ENCODE measurements at regions not wholly inside any gene's neighbourhood (a gene's known extent, or its start where the extent isn't known, plus 50 kb on each side); places are given as distances from the start of the nearest gene placed in this dataset.

- TF ChIP-seq SPI1 (IDR thresholded peaks at IDR 0.05; ENCODE audit: borderline replicate concordance, low read depth, low read length) (0 out of 2 replicates have a peak, but pooled peaks have one; percentile 18), ATF4 (CRISPR knock-in tag; IDR thresholded peaks at IDR 0.05) (no peak), CCAR2 (IDR thresholded peaks at IDR 0.05; ENCODE audit: low read depth, low read length) (no peak), MEIS2 (IDR thresholded peaks at IDR 0.05; ENCODE audit: partially characterized antibody) (no peak), SIN3B (IDR thresholded peaks at IDR 0.05; ENCODE audit: low read depth) (no peak), ZNF184 (CRISPR knock-in tag; IDR thresholded peaks at IDR 0.05) (no peak), ZNF778 (CRISPR knock-in tag; IDR thresholded peaks at IDR 0.05) (no peak), TEAD4 (IDR thresholded peaks at IDR 0.05; ENCODE audit: low read length) (peak; percentile 38; the same call in 1 of the 2 replicates), TEAD4 (CRISPR knock-in tag; IDR thresholded peaks at IDR 0.05; ENCODE audit: borderline replicate concordance) (no peak), ZNF561 (CRISPR knock-in tag; conservative IDR thresholded peaks at IDR 0.05) (no peak), ZNF445 (CRISPR knock-in tag; IDR thresholded peaks at IDR 0.05; ENCODE audit: low read depth) (no peak), MTF1 (CRISPR knock-in tag; IDR thresholded peaks at IDR 0.05; ENCODE audit: borderline replicate concordance) (no peak), ZNF584 (CRISPR knock-in tag; IDR thresholded peaks at IDR 0.05; ENCODE audit: low read depth) (peak; percentile 37; the same call in 1 of the 2 replicates), BACH1 (tag; IDR thresholded peaks at IDR 0.05) (0 out of 2 replicates have a peak, but pooled peaks have one; percentile 48), RAD21 (CRISPR knock-in tag; conservative IDR thresholded peaks at IDR 0.05 in 1 of 2, IDR thresholded peaks at IDR 0.05 in 1 of 2) (no peak), ZNF589 (CRISPR knock-in tag; IDR thresholded peaks at IDR 0.05; ENCODE audit: low read depth) (peak; percentile 83; the same call in 1 of the 2 replicates), EGR1 (conservative IDR thresholded peaks at IDR 0.05) (peak; percentile 67)
- TF ChIP-seq, protein P1, sequence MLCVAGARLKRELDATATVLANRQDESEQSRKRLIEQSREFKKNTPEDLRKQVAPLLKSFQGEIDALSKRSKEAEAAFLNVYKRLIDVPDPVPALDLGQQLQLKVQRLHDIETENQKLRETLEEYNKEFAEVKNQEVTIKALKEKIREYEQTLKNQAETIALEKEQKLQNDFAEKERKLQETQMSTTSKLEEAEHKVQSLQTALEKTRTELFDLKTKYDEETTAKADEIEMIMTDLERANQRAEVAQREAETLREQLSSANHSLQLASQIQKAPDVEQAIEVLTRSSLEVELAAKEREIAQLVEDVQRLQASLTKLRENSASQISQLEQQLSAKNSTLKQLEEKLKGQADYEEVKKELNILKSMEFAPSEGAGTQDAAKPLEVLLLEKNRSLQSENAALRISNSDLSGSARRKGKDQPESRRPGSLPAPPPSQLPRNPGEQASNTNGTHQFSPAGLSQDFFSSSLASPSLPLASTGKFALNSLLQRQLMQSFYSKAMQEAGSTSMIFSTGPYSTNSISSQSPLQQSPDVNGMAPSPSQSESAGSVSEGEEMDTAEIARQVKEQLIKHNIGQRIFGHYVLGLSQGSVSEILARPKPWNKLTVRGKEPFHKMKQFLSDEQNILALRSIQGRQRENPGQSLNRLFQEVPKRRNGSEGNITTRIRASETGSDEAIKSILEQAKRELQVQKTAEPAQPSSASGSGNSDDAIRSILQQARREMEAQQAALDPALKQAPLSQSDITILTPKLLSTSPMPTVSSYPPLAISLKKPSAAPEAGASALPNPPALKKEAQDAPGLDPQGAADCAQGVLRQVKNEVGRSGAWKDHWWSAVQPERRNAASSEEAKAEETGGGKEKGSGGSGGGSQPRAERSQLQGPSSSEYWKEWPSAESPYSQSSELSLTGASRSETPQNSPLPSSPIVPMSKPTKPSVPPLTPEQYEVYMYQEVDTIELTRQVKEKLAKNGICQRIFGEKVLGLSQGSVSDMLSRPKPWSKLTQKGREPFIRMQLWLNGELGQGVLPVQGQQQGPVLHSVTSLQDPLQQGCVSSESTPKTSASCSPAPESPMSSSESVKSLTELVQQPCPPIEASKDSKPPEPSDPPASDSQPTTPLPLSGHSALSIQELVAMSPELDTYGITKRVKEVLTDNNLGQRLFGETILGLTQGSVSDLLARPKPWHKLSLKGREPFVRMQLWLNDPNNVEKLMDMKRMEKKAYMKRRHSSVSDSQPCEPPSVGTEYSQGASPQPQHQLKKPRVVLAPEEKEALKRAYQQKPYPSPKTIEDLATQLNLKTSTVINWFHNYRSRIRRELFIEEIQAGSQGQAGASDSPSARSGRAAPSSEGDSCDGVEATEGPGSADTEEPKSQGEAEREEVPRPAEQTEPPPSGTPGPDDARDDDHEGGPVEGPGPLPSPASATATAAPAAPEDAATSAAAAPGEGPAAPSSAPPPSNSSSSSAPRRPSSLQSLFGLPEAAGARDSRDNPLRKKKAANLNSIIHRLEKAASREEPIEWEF (CRISPR knock-in tag; IDR thresholded peaks at IDR 0.05) = 0 out of 2 replicates have a peak, but pooled peaks have one; percentile 4
- TF ChIP-seq, protein P2, sequence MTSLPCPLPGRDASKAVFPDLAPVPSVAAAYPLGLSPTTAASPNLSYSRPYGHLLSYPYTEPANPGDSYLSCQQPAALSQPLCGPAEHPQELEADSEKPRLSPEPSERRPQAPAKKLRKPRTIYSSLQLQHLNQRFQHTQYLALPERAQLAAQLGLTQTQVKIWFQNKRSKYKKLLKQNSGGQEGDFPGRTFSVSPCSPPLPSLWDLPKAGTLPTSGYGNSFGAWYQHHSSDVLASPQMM (CRISPR knock-in tag; IDR thresholded peaks at IDR 0.05) = no peak
Observed at GRCh38 chr20:23146857-23147637, 60.9 kb upstream of the CD93 start (continued).
